ENCODE measurements at regions not wholly inside any gene's neighbourhood (a gene's known extent, or its start where the extent isn't known, plus 50 kb on each side); places are given as distances from the start of the nearest gene placed in this dataset.
"Not testable (repeated sequence)": the region's sequence is repeated elsewhere in the genome, so short reads cannot be mapped to it uniquely, and the experiment has no call there.

GRCh38 chr16:29294951-29295795 lies 111.3 kb downstream of the NPIPB11 start:
- not testable (repeated sequence) for DNase-seq (ENCODE audit: low read depth)

DNA sequence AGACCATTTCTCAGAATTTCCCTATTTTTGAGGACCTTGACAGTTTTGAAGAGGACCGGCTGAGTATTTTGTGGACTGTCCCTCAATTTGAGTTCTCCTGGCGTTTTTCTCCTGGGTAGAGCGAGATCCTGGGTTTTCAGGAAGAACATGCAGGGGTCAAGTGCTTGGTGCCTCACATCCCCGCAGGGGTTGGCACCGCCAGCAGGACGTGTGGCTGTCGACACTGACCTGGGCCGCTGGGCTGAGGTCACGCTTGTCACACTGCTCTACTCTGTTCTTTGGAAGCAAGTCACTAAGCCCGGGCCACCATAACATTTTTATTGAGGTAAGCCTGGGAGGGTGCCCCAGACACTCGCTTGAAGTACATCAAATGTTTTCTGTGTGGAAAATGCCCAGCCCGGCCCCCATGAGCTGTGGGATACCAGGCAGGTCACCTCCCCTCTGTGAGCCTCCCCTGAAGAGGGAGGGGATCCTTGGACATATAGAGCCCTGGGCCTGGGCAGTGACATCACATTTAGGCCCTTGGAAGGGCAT lies 112.0 kb downstream of the NPIPB11 start:
- not testable (repeated sequence) for DNase-seq (ENCODE audit: low read depth)

DNA sequence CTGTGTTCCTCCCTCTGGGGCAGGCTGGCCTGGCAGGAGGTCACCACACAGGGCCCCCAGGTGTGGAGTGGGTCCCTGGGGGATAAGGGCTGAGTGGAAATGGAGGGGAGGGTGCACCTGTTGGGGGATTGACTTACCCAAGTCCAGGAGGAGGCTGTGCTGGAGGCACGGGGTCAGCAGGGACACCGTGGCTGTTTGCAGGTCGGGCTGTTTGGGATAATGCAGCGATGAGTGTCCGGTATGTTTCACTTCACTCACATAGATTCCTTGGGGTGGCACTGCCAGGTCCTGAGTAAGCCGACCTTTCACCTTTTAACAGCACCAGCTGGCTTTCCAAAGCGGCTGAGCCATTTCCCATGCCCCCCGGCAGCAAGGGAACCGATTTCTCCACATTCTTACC lies 113.0 kb downstream of the NPIPB11 start:
- not testable (repeated sequence) for DNase-seq (ENCODE audit: low read depth)

- DNase-seq (ENCODE audit: low read depth): not testable (repeated sequence)
Observed at GRCh38 chr16:29292952-29293471, 113.5 kb downstream of the NPIPB11 start.

GRCh38 chr16:29291329-29292271 lies 114.9 kb downstream of the NPIPB11 start:
- DNase-seq (ENCODE audit: low read depth): not testable (repeated sequence)

DNA sequence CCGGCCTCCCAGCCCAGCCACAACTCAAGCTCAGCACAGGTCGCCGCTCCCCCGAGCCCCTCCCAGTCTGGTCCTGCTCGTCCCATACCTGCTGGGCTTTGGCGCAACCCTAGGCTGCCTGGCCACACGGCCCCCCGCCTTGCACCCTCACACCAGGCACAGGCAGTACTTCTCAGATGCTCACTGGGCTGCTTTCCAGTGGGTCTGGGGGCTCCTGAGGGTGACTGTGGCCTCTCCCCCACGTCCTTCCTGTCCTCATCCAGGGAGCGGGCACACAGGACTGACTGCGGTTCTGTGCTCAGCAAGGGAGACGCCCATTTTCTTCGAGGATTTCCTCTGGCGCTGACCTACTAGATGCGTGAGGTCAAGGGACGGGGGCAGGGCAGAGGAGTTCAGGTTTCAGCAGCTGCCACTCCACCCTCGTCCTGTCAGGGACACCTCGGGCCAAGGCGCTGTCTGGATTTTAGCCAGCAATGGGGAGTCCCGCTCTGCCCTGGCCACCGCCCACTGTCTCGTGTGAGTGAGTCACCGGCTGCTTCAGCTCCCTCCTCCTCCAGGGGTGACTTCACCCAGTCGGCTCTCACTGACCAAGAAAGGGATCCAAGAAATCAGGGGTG lies 115.8 kb downstream of the NPIPB11 start:
- DNase-seq (ENCODE audit: low read depth): peak; percentile 98

GRCh38 chr16:29289516-29290239 lies 116.8 kb downstream of the NPIPB11 start:
- not testable (repeated sequence) for DNase-seq (ENCODE audit: low read depth)

DNA sequence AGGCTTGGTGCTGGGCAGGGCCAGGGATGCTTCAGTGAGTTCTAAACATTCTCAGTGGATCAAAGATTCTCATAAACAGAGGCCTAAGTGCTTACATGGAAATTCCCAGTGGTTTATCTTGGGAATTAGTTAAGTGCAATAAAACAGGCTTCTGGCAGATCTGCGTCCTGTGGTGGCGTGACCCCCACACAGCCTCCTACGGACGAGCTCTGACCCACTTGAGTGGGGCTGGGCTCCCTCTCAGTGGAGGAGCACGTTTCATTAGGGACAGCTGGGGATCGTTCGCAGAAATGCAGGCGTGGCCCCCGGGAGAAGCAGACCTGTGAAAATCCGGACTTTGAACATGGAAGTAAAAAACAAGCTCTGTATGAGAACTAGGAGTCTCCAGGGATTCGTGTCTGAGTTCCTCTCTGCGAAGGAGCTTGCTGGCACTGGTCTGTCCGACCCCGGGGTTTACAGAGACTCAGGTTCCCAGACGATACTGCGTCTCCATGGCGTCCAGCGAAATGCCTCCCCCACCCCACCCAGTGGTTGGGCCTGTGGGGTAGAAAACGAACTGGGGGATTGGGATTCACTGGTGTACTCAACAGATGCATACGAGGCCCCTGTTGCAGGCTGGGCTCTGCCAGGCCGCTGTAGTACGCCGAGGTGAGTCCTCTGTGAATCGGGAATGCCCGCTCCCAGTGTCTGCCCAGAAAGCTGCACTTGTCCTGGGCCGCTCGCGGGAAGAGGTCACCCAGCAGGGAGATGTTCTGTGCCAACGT lies 117.6 kb downstream of the NPIPB11 start:
- DNase-seq (ENCODE audit: low read depth): peak; percentile 63

GRCh38 chr16:29287871-29288535 lies 118.5 kb downstream of the NPIPB11 start:
- DNase-seq (ENCODE audit: low read depth): not testable (repeated sequence)

- not testable (repeated sequence) for DNase-seq (ENCODE audit: low read depth)
Observed at GRCh38 chr16:29287246-29287645, 119.3 kb downstream of the NPIPB11 start.

DNA sequence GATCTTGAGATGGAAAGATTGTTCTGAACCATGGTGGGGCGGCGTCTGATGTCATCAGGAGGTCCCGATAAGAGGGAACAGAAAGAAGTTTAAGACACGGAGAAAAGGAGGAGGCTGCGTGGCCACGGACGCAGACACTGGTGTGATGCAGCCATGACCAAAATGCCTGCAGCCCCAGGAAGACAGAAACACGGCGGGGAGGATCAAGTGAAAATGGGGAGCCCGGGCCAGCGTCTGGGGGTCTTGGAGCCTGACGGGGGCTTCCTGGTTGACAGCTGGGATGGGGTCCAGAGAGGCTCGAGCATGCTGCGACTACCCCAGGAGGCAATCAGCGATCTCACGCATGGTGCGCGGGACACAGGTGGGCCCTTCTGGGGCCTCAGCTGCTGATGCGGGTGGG lies 119.7 kb downstream of the NPIPB11 start:
- not testable (repeated sequence) for DNase-seq (ENCODE audit: low read depth)

GRCh38 chr16:29286161-29286560 lies 120.3 kb downstream of the NPIPB11 start:
- not testable (repeated sequence) for DNase-seq (ENCODE audit: low read depth)

DNA sequence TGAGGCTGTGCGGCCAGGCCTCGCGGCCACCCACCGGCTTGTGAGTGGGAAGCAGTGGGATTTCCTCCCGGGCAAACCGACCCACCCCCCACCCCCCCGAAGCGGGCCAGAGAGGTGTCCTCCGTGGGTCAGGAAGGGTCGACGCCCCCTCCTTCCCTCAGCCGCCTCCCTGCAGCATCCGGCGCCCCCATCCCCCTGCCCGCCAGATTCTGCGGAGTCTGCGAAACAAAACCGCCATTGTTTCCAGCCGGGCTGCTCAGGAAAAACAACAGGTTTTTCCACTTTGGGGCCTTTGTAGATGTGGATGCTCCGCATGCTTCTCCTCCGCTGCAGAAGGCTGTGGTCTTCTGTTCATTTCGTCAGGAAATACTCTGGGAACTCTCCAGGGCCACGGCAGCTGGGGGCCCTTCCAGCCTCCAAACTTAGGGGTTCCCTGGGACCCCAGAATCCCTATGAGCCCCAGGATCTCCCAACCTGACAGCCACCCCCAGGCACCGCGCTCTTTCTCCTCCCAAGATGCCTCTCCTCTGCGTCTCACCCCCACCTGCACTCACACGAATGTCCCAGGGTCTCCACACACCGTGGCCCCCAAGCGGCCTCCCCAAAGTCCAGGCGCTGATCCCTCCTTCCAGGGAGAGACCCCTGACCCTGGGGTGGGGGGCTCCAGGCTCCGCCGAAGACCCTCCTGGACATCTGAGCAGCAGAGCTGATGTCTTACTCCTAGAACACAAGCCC lies 121.2 kb downstream of the NPIPB11 start:
- DNase-seq (ENCODE audit: low read depth): not testable (repeated sequence)

GRCh38 chr16:29284723-29285122 lies 121.8 kb downstream of the NPIPB11 start:
- not testable (repeated sequence) for DNase-seq (ENCODE audit: low read depth)

DNA sequence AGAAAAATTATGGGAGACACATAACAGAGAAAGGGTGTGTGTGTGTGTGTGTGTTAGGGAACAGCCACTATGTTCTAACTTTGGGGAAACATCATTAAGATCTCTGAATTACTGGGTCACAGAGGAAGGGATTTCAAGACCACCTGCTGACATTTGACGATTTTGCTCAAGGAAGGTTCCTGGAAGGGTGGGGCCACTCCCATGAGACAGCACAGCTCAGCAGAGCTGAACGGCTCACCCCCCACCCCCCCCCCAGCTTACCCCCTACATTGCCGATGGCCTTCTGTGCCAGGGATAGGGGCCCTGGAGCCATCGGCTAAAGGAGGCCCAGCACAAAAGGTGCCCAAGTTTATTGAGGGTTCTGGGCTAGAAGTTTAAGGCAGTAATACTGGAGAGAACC lies 122.4 kb downstream of the NPIPB11 start:
- not testable (repeated sequence) for DNase-seq (ENCODE audit: low read depth)

GRCh38 chr16:29278097-29278871 lies 128.2 kb downstream of the NPIPB11 start:
- not testable (repeated sequence) for DNase-seq (ENCODE audit: low read depth)

- not testable (repeated sequence) for DNase-seq (ENCODE audit: low read depth)
Observed at GRCh38 chr16:29276446-29276845, 130.1 kb downstream of the NPIPB11 start.

All from Daoy (cell line).